HepG2 (cell line): ENCODE measurements at regions not wholly inside any gene's neighbourhood (a gene's known extent, or its start where the extent isn't known, plus 50 kb on each side); places are given as distances from the start of the nearest gene placed in this dataset.

Source experiments
- GABPA ChIP-seq, 2 experiments: IDR thresholded peaks; 2 replicates each; pipeline ENCODE4 v1.6.1; 2011 to 2016; ENCODE audit warnings: low read depth in 2 of 2, low read length in 1 of 2, missing biosample characterization in 1 of 2, missing genetic modification characterization in 1 of 2
- HOXA9 ChIP-seq: sonication (generic); formaldehyde crosslinking; IDR thresholded peaks from 2 replicates; pipeline ENCODE4 v1.8.1; 2022; ENCODE audit warnings: missing genetic modification reagents, mild to moderate bottlenecking, moderate library complexity, borderline replicate concordance
- NR2C2 ChIP-seq: sonication (generic); formaldehyde crosslinking; IDR thresholded peaks from 2 replicates; pipeline ENCODE4 v1.4.0; 2020; ENCODE audit warnings: missing genetic modification reagents, mild to moderate bottlenecking, moderate library complexity, borderline replicate concordance
- PAXIP1 ChIP-seq: sonication (generic); formaldehyde crosslinking; conservative IDR thresholded peaks from 2 replicates; pipeline ENCODE4 v1.4.0; 2020; ENCODE audit warnings: mild to moderate bottlenecking, missing genetic modification reagents, moderate library complexity
- SMAD1 ChIP-seq: sonication (generic); formaldehyde crosslinking; IDR thresholded peaks from 2 replicates; pipeline ENCODE4 v1.4.0; 2020; ENCODE audit warnings: missing genetic modification reagents, low read depth, mild to moderate bottlenecking, borderline replicate concordance
- TAF15 ChIP-seq: fragments of 200-400 bp; formaldehyde crosslinking; IDR thresholded peaks from one replicate; pipeline ENCODE4 v1.6.1; 2018; ENCODE audit warnings: mild to moderate bottlenecking, low read depth, low read length; ENCODE audit not compliant: poor library complexity, severe bottlenecking
- ZFY ChIP-seq: sonication (generic); formaldehyde crosslinking; IDR thresholded peaks from 2 replicates; pipeline ENCODE4 v1.4.0; 2020; ENCODE audit warnings: missing genetic modification reagents
- ZNF605 ChIP-seq: sonication (generic); formaldehyde crosslinking; IDR thresholded peaks from 2 replicates; pipeline ENCODE4 v1.8.0; 2022; ENCODE audit warnings: mild to moderate bottlenecking, missing genetic modification reagents
- TF ChIP-seq, protein P1 (sequence below): sonication (generic); formaldehyde crosslinking; IDR thresholded peaks from 2 replicates; pipeline ENCODE4 v1.8.0; 2023; ENCODE audit warnings: mild to moderate bottlenecking, missing genetic modification reagents
- TF ChIP-seq, protein P2 (sequence below): sonication (generic); formaldehyde crosslinking; IDR thresholded peaks from 2 replicates; pipeline ENCODE4 v1.4.0; 2020; ENCODE audit warnings: missing genetic modification reagents, borderline replicate concordance

DNA sequence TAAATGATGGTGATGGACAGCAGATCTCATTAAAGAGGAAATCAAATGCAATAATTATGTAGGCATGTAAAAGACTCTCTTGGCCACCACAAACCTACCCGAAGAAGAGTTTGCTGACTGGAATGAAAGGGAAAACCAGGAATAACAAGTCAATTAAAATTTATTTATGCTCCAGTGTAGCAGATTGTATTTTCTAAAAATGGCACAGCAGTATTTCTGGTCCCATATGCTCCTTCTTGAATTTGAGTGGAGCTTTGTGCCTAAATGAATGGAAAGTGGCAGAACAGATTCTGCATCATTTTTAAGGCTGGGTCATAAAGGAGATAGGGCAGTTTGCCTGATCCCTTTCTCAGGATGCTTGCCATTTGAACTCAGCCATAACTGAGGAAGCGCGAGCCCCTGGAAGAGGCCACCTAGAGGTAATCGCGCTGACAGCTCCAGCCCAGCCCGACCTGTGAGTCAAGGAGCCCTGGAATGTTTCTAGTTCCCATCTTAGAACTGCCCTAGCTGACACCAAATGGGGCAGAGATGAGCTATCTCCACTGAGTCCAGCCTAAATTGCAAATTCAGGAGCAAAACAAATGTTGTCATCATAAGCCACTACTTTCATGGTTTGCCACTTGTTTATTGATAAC, 229.2 kb upstream of the TMTC1 start (continued):
- TF ChIP-seq PAXIP1 (CRISPR knock-in tag): no peak
- TF ChIP-seq, protein P1, sequence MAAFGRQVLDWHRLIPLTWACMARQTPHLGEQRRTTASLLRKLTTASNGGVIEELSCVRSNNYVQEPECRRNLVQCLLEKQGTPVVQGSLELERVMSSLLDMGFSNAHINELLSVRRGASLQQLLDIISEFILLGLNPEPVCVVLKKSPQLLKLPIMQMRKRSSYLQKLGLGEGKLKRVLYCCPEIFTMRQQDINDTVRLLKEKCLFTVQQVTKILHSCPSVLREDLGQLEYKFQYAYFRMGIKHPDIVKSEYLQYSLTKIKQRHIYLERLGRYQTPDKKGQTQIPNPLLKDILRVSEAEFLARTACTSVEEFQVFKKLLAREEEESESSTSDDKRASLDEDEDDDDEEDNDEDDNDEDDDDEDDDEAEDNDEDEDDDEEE (CRISPR knock-in tag): no peak
- TF ChIP-seq, protein P2, sequence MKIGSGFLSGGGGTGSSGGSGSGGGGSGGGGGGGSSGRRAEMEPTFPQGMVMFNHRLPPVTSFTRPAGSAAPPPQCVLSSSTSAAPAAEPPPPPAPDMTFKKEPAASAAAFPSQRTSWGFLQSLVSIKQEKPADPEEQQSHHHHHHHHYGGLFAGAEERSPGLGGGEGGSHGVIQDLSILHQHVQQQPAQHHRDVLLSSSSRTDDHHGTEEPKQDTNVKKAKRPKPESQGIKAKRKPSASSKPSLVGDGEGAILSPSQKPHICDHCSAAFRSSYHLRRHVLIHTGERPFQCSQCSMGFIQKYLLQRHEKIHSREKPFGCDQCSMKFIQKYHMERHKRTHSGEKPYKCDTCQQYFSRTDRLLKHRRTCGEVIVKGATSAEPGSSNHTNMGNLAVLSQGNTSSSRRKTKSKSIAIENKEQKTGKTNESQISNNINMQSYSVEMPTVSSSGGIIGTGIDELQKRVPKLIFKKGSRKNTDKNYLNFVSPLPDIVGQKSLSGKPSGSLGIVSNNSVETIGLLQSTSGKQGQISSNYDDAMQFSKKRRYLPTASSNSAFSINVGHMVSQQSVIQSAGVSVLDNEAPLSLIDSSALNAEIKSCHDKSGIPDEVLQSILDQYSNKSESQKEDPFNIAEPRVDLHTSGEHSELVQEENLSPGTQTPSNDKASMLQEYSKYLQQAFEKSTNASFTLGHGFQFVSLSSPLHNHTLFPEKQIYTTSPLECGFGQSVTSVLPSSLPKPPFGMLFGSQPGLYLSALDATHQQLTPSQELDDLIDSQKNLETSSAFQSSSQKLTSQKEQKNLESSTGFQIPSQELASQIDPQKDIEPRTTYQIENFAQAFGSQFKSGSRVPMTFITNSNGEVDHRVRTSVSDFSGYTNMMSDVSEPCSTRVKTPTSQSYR: no peak
- TF ChIP-seq HOXA9 (CRISPR knock-in tag): no peak
- TF ChIP-seq TAF15: no peak
- no peak for TF ChIP-seq NR2C2 (CRISPR knock-in tag)
- TF ChIP-seq ZNF605 (CRISPR knock-in tag): no peak
- no peak for TF ChIP-seq GABPA (IDR thresholded peaks at IDR 0.05; ENCODE audit: low read depth, low read length)
- TF ChIP-seq GABPA (CRISPR knock-in tag; IDR thresholded peaks at IDR 0.05; ENCODE audit: low read depth): no peak
- TF ChIP-seq SMAD1 (CRISPR knock-in tag): no peak
- no peak for TF ChIP-seq ZFY (CRISPR knock-in tag)
